Lung microvascular endothelial cell (primary cell): ENCODE measurements at regions not wholly inside any gene's neighbourhood (a gene's known extent, or its start where the extent isn't known, plus 50 kb on each side); places are given as distances from the start of the nearest gene placed in this dataset.
A peak's percentile ranks its signal among the peaks of the same experiment; 100 is the strongest.
"Not testable (repeated sequence)": the region's sequence is repeated elsewhere in the genome, so short reads cannot be mapped to it uniquely, and the experiment has no call there.

ENCODE experiments used
- DNase-seq, 2 donors: peaks; one replicate each; pipeline versions ENCODE4 v3.0.0 to v3.0.0-alpha.2; 2010; ENCODE audit warnings: low read depth in 2 of 2

GRCh38 chr12:131273291-131273845, 319.7 kb downstream of the ADGRD1 start:
- no peak for DNase-seq

GRCh38 chr12:131274061-131274460, 320.4 kb downstream of the ADGRD1 start:
- DNase-seq, result no peak

GRCh38 chr12:131274906-131275305, 321.2 kb downstream of the ADGRD1 start:
- DNase-seq, result peak in 1 of 2 donors; percentile 49

- no peak for DNase-seq
These were observed 322.1 kb downstream of the ADGRD1 start for GRCh38 chr12:131275824-131276223.

- no peak for DNase-seq
These were observed 322.9 kb downstream of the ADGRD1 start for GRCh38 chr12:131276501-131277185.

- not testable (repeated sequence) for DNase-seq
These were observed 323.7 kb downstream of the ADGRD1 start for GRCh38 chr12:131277186-131278091.

- not testable (repeated sequence) for DNase-seq
These were observed 324.9 kb downstream of the ADGRD1 start for GRCh38 chr12:131278451-131279115.

- DNase-seq, result no peak
These were observed 325.7 kb downstream of the ADGRD1 start for GRCh38 chr12:131279281-131279921.

GRCh38 chr12:131280426-131280825, 326.7 kb downstream of the ADGRD1 start:
- DNase-seq, result no peak

GRCh38 chr12:131281016-131281415, 327.3 kb downstream of the ADGRD1 start:
- no peak for DNase-seq

- DNase-seq, result no peak
These were observed 328.8 kb downstream of the ADGRD1 start for GRCh38 chr12:131282292-131283080.

GRCh38 chr12:131283191-131283861, 329.6 kb downstream of the ADGRD1 start:
- DNase-seq, result no peak

GRCh38 chr12:131283862-131284825, 330.4 kb downstream of the ADGRD1 start:
- not testable (repeated sequence) for DNase-seq

- not testable (repeated sequence) for DNase-seq
These were observed 331.5 kb downstream of the ADGRD1 start for GRCh38 chr12:131284954-131285904.

GRCh38 chr12:131285905-131286295, 332.2 kb downstream of the ADGRD1 start:
- not testable (repeated sequence) for DNase-seq

GRCh38 chr12:131286301-131286700, 332.6 kb downstream of the ADGRD1 start:
- DNase-seq, result not testable (repeated sequence)
